PC-3 (cell line): ENCODE measurements at regions not wholly inside any gene's neighbourhood (a gene's known extent, or its start where the extent isn't known, plus 50 kb on each side); places are given as distances from the start of the nearest gene placed in this dataset.

ENCODE experiments used
- ATAC-seq: fragments of 200-7000 bp; cut with Tn5 transposase; 2 replicates; pipeline ENCODE4 v1.9.1; 2020; ENCODE audit warnings: mild to moderate bottlenecking, moderate library complexity
- BruUV-seq: library from RNA; stranded (reverse); fragments of 400-500 nt; replicated peaks from 2 replicates; lab custom pipeline; 2021; lab: Mats Ljungman, UMichigan
- CTCF ChIA-PET: fragments of 300-600 bp; sonication (Branson Sonifier 250); formaldehyde crosslinking; loops from one replicate; lab custom pipeline; 2022; ENCODE audit warnings: antibody characterized with exemption; lab: Charles Lee
- POLR2A ChIA-PET: fragments of 300-600 bp; sonication (Branson Sonifier 250); formaldehyde crosslinking; loops from one replicate; lab custom pipeline; 2022; ENCODE audit warnings: antibody characterized with exemption; ENCODE audit not compliant: unreplicated experiment; lab: Charles Lee
- DNase-seq: peaks from one replicate; pipeline ENCODE4 v3.0.0-alpha.2; 2015
- H2AFZ ChIP-seq: fragments of 300-600 bp; sonication (generic); 2 replicates; pipeline ENCODE4 v1.6.0; 2016; ENCODE audit warnings: antibody characterized with exemption, low read length
- H3F3A ChIP-seq: fragments of 300-600 bp; sonication (generic); one replicate; pipeline ENCODE4 v1.6.0; 2017; ENCODE audit warnings: antibody characterized with exemption, low read length, control low read depth, mild to moderate bottlenecking; ENCODE audit not compliant: unreplicated experiment
- H3K27ac ChIP-seq: fragments of 300-600 bp; sonication (generic); 2 replicates; pipeline ENCODE4 v1.5.1; 2016; ENCODE audit warnings: mild to moderate bottlenecking, low read length
- H3K27me3 ChIP-seq: fragments of 300-600 bp; sonication (generic); 2 replicates; pipeline ENCODE4 v1.6.1; 2016; ENCODE audit warnings: low read length, mixed read lengths
- H3K36me3 ChIP-seq: fragments of 300-600 bp; sonication (generic); 2 replicates; pipeline ENCODE4 v1.6.1; 2016; ENCODE audit warnings: low read depth, mixed run types, low read length, mixed read lengths
- H3K4me1 ChIP-seq: fragments of 300-600 bp; sonication (generic); 2 replicates; pipeline ENCODE4 v1.5.1; 2016; ENCODE audit warnings: low read length; ENCODE audit not compliant: insufficient read depth
- H3K4me2 ChIP-seq: fragments of 300-600 bp; sonication (generic); 2 replicates; pipeline ENCODE4 v1.6.0; 2016; ENCODE audit warnings: low read length
- H3K4me3 ChIP-seq: fragments of 300-600 bp; sonication (generic); 2 replicates; pipeline ENCODE4 v1.5.1; 2016; ENCODE audit warnings: mild to moderate bottlenecking, low read length, mixed read lengths
- H3K79me2 ChIP-seq: fragments of 300-600 bp; sonication (generic); 2 replicates; pipeline ENCODE4 v1.6.1; 2017; ENCODE audit warnings: low read length, mixed read lengths
- H3K9ac ChIP-seq: fragments of 300-600 bp; sonication (generic); 2 replicates; pipeline ENCODE4 v1.6.0; 2016; ENCODE audit warnings: mild to moderate bottlenecking, low read length
- H3K9me2 ChIP-seq: fragments of 300-600 bp; sonication (generic); replicated peaks from 2 replicates; pipeline ENCODE4 v1.6.1; 2016; ENCODE audit warnings: mixed run types, low read length, mixed read lengths
- H3K9me3 ChIP-seq: fragments of 300-600 bp; sonication (generic); 2 replicates; pipeline ENCODE4 v1.6.1; 2016; ENCODE audit warnings: low read length, mixed read lengths
- H4K20me1 ChIP-seq: fragments of 300-600 bp; sonication (generic); 2 replicates; pipeline ENCODE4 v1.6.1; 2016; ENCODE audit warnings: low read length, mixed read lengths
- EZH2 ChIP-seq: fragments of 300-600 bp; sonication (generic); IDR thresholded peaks from one replicate; pipeline ENCODE4 v1.6.1; 2017; ENCODE audit warnings: antibody characterized with exemption, mild to moderate bottlenecking, low read length; ENCODE audit not compliant: unreplicated experiment
- EZH2phosphoT487 ChIP-seq: fragments of 300-600 bp; sonication (generic); IDR thresholded peaks from 2 replicates; pipeline ENCODE4 v1.6.1; 2018; ENCODE audit warnings: mild to moderate bottlenecking, antibody characterized with exemption, low read length, borderline replicate concordance
- intact Hi-C: fragments of 100-400 bp; cut with micrococcal nuclease; formaldehyde crosslinking; loops from 2 replicates; pipeline ENCODE4 v1.9.0; 2023
- TF ChIP-seq, protein P1 (sequence below): fragments of 300-600 bp; sonication (generic); conservative IDR thresholded peaks from 2 replicates; pipeline ENCODE4 v1.5.1; 2017; ENCODE audit warnings: antibody characterized with exemption, low read depth, mild to moderate bottlenecking, low read length

DNA sequence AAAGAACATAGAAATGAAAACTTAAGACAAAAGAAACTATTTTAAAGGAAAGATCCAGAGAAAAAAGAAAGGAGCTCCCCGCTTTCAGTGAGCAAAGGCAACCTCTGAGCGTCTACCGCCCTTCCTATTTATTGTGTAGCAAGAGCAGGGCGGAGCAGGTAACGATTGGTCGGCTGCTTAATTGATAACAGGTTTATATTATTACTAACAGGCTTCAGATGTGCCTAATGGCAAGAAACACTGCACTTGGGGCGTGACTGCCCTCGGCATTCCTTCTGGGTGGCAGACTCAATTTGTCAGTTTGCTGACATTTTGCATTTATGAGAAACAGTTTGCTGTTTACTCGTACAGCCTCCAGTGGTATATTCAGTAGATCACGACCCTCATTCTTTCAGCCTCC, 482.7 kb upstream of the C9orf72 start:
- Histone ChIP-seq H3F3A (no peaks in the 10 kb centered on the region), H3K4me2 (no peak overlapping the region), H3K4me1 (no peaks in the 10 kb centered on the region), H3K9me2 (no peaks in the 10 kb centered on the region), H3K27ac (no peak overlapping the region), H3K79me2 (no peaks in the 10 kb centered on the region), H3K27me3 (no peaks in the 10 kb centered on the region), H3K9me3 (no peaks in the 10 kb centered on the region), H2AFZ (no peak overlapping the region), H3K4me3 (no peak overlapping the region), H4K20me1 (no peaks in the 10 kb centered on the region), H3K36me3 (no peaks in the 10 kb centered on the region), H3K9ac (no peak overlapping the region)
- CTCF ChIA-PET = no interaction called here
- TF ChIP-seq EZH2phosphoT487 (no peak), EZH2 (no peak)
- TF ChIP-seq, protein P1, sequence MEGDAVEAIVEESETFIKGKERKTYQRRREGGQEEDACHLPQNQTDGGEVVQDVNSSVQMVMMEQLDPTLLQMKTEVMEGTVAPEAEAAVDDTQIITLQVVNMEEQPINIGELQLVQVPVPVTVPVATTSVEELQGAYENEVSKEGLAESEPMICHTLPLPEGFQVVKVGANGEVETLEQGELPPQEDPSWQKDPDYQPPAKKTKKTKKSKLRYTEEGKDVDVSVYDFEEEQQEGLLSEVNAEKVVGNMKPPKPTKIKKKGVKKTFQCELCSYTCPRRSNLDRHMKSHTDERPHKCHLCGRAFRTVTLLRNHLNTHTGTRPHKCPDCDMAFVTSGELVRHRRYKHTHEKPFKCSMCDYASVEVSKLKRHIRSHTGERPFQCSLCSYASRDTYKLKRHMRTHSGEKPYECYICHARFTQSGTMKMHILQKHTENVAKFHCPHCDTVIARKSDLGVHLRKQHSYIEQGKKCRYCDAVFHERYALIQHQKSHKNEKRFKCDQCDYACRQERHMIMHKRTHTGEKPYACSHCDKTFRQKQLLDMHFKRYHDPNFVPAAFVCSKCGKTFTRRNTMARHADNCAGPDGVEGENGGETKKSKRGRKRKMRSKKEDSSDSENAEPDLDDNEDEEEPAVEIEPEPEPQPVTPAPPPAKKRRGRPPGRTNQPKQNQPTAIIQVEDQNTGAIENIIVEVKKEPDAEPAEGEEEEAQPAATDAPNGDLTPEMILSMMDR = no peak
- intact Hi-C loops = no loop called here
- no TSS peak for BruUV-seq
- DNase-seq (no peak), ATAC-seq (no peak)
- POLR2A ChIA-PET = no interaction called here

DNA sequence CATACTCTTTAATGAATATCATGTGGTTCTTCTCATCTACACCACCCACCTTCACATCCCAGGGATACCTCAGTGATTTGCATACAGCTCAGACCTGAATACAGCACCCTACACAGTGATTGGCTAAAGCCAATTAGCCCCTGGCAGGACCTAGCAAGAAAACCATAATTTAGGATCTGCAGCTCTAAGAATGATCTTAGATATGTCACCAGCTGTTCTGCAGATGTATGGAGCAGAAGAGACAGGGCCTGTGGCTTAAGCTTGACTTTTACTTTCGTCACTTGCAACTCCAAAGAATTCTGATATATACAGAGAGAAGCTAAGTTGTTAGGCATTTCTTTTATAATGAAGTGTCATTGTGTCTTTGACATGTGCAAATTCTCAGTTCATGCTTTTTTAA, 483.2 kb upstream of the C9orf72 start:
- Histone ChIP-seq H3K27ac (no peak overlapping the region), H2AFZ (no peak overlapping the region), H3K9me2 (no peaks in the 10 kb centered on the region), H3K9me3 (no peaks in the 10 kb centered on the region), H3K4me2 (no peak overlapping the region), H3F3A (no peaks in the 10 kb centered on the region), H3K27me3 (no peaks in the 10 kb centered on the region), H3K36me3 (no peaks in the 10 kb centered on the region), H3K79me2 (no peaks in the 10 kb centered on the region), H3K9ac (no peak overlapping the region), H3K4me3 (no peak overlapping the region), H4K20me1 (no peaks in the 10 kb centered on the region), H3K4me1 (no peaks in the 10 kb centered on the region)
- ATAC-seq (no peak), DNase-seq (no peak)
- BruUV-seq = no TSS peak
- ChIA-PET POLR2A (no interaction called here), CTCF (no interaction called here)
- TF ChIP-seq, protein P1 = no peak
- TF ChIP-seq EZH2 (no peak), EZH2phosphoT487 (no peak)
- intact Hi-C loops = no loop called here

DNA sequence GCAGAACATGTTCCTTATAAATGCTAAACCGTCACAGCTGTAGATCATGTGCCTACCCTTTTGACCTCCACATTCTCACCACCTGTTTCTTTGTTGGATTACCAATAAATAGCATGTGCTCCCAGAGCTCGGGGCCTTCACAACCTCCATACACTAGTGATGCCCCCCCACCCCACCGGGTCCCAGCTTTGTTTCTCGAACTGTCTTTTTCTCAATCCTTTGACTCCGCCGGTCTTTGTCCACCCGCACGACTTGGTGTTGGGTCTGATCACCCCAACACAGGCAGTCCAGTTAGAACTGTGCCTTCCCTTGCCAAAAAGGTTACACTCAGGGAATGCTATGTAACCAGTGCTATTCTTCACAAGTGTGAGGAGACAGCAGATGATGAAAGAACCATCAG, 485.9 kb upstream of the C9orf72 start:
- ATAC-seq (no peak), DNase-seq (no peak)
- intact Hi-C loops = no loop called here
- no TSS peak for BruUV-seq
- H3K27me3 ChIP-seq = 0 out of 2 replicates have a peak, but pooled peaks cover 6% of the 10 kb centered on the region
- no peaks in the 10 kb centered on the region for H3K4me1 ChIP-seq
- CTCF ChIA-PET = no interaction called here
- H3K27ac ChIP-seq = no peak overlapping the region
- H3K4me3 ChIP-seq = no peak overlapping the region
- H3K9me3 ChIP-seq = no peaks in the 10 kb centered on the region
- no peak overlapping the region for H3K4me2 ChIP-seq
- H3K79me2 ChIP-seq = no peaks in the 10 kb centered on the region
- no peaks in the 10 kb centered on the region for H3F3A ChIP-seq
- H3K36me3 ChIP-seq = no peaks in the 10 kb centered on the region
- no peak overlapping the region for H2AFZ ChIP-seq
- H3K9me2 ChIP-seq = no peaks in the 10 kb centered on the region
- H3K9ac ChIP-seq = no peak overlapping the region
- no peaks in the 10 kb centered on the region for H4K20me1 ChIP-seq
- TF ChIP-seq, protein P1 = no peak
- TF ChIP-seq EZH2 = no peak
- POLR2A ChIA-PET = interaction anchor here (0.6 kb wide), 1 partner anchor 47 kb away, joined by 3 read pairs; no protein-coding TSS in a partner anchor
